ENCODE measurements at regions not wholly inside any gene's neighbourhood (a gene's known extent, or its start where the extent isn't known, plus 50 kb on each side); places are given as distances from the start of the nearest gene placed in this dataset.

GRCh38 chr13:111467111-111467890, 146.9 kb downstream of the TEX29 start:
- intact Hi-C loops (cut with DNase I) = no loop called here

GRCh38 chr13:111468037-111468959, 147.9 kb downstream of the TEX29 start:
- no peak overlapping the region for H3K4me3 ChIP-seq (ENCODE audit: low read length in 2 of 2)
- no peaks in the 10 kb centered on the region for H3K36me3 ChIP-seq (ENCODE audit: control insufficient read depth in 1 of 2, insufficient read depth in 2 of 2, low read length in 1 of 2)
- DNase-seq = no peak
- no peak for ATAC-seq (ENCODE audit: low FRiP score)
- WGBS, 2 donors = 91 to 92% methylated on average over 23 of the region's 23 CpGs
- H3K27me3 ChIP-seq (ENCODE audit: control insufficient read depth in 1 of 2, insufficient read depth in 2 of 2, low read length in 1 of 2) = no peaks in the 10 kb centered on the region
- intact Hi-C loops (cut with DNase I) = no loop called here
- H3K9me3 ChIP-seq (ENCODE audit: control insufficient read depth, low read length) = no peaks in the 10 kb centered on the region
- no peak overlapping the region for H3K27ac ChIP-seq (ENCODE audit: low read depth in 1 of 2, low read length in 2 of 2)
- H3K4me1 ChIP-seq (ENCODE audit: control insufficient read depth in 1 of 2, insufficient read depth in 2 of 2, low read length in 2 of 2) = no peaks in the 10 kb centered on the region

More at GRCh38 chr13:111467111-111467890, 146.9 kb downstream of the TEX29 start:
- Histone ChIP-seq H3K27me3 (ENCODE audit: control insufficient read depth in 1 of 2, insufficient read depth in 2 of 2, low read length in 1 of 2) (no peaks in the 10 kb centered on the region), H3K9me3 (ENCODE audit: control insufficient read depth, low read length) (no peaks in the 10 kb centered on the region), H3K4me3 (ENCODE audit: low read length in 2 of 2) (no peak overlapping the region), H3K27ac (ENCODE audit: low read depth in 1 of 2, low read length in 2 of 2) (no peak overlapping the region), H3K36me3 (ENCODE audit: control insufficient read depth in 1 of 2, insufficient read depth in 2 of 2, low read length in 1 of 2) (no peaks in the 10 kb centered on the region), H3K4me1 (ENCODE audit: control insufficient read depth in 1 of 2, insufficient read depth in 2 of 2, low read length in 2 of 2) (no peaks in the 10 kb centered on the region)
- DNase-seq (no peak), ATAC-seq (ENCODE audit: low FRiP score) (no peak)
- 78 to 83% methylated on average over 7 of the region's 7 CpGs for WGBS, 2 donors

GRCh38 chr13:111469450-111469849, 149.0 kb downstream of the TEX29 start:
- ATAC-seq (ENCODE audit: low FRiP score) (no peak), DNase-seq (no peak)
- Histone ChIP-seq H3K27ac (ENCODE audit: low read depth in 1 of 2, low read length in 2 of 2) (no peak overlapping the region), H3K4me3 (ENCODE audit: low read length in 2 of 2) (no peak overlapping the region), H3K9me3 (ENCODE audit: control insufficient read depth, low read length) (no peaks in the 10 kb centered on the region), H3K4me1 (ENCODE audit: control insufficient read depth in 1 of 2, insufficient read depth in 2 of 2, low read length in 2 of 2) (no peaks in the 10 kb centered on the region), H3K27me3 (ENCODE audit: control insufficient read depth in 1 of 2, insufficient read depth in 2 of 2, low read length in 1 of 2) (no peaks in the 10 kb centered on the region), H3K36me3 (ENCODE audit: control insufficient read depth in 1 of 2, insufficient read depth in 2 of 2, low read length in 1 of 2) (no peaks in the 10 kb centered on the region)
- 88 to 92% methylated on average over 5 of the region's 5 CpGs for WGBS, 2 donors
- intact Hi-C loops (cut with DNase I) = no loop called here

- Histone ChIP-seq H3K27me3 (ENCODE audit: control insufficient read depth in 1 of 2, insufficient read depth in 2 of 2, low read length in 1 of 2) (no peaks in the 10 kb centered on the region), H3K4me1 (ENCODE audit: control insufficient read depth in 1 of 2, insufficient read depth in 2 of 2, low read length in 2 of 2) (no peaks in the 10 kb centered on the region), H3K4me3 (ENCODE audit: low read length in 2 of 2) (no peak overlapping the region), H3K27ac (ENCODE audit: low read depth in 1 of 2, low read length in 2 of 2) (no peak overlapping the region), H3K9me3 (ENCODE audit: control insufficient read depth, low read length) (no peaks in the 10 kb centered on the region), H3K36me3 (ENCODE audit: control insufficient read depth in 1 of 2, insufficient read depth in 2 of 2, low read length in 1 of 2) (no peaks in the 10 kb centered on the region)
- ATAC-seq (ENCODE audit: low FRiP score) (no peak), DNase-seq (no peak)
- intact Hi-C loops (cut with DNase I) = loop anchor here in 1 of 2 donors (10.0 kb wide), 2 partner anchors 975 to 1135 kb away; no protein-coding TSS in a partner anchor
- whole genome bisulfite sequencing, 2 donors = 62 to 66% methylated on average over 20 of the region's 20 CpGs
These were observed 149.6 kb downstream of the TEX29 start for GRCh38 chr13:111469916-111470506.

GRCh38 chr13:111470933-111471332, 150.5 kb downstream of the TEX29 start:
- intact Hi-C loops (cut with DNase I) = loop anchor here in 1 of 2 donors (10.0 kb wide), 2 partner anchors 974 to 1134 kb away; no protein-coding TSS in a partner anchor
- Histone ChIP-seq H3K4me3 (ENCODE audit: low read length in 2 of 2) (no peak overlapping the region), H3K27me3 (ENCODE audit: control insufficient read depth in 1 of 2, insufficient read depth in 2 of 2, low read length in 1 of 2) (no peaks in the 10 kb centered on the region), H3K36me3 (ENCODE audit: control insufficient read depth in 1 of 2, insufficient read depth in 2 of 2, low read length in 1 of 2) (no peaks in the 10 kb centered on the region), H3K9me3 (ENCODE audit: control insufficient read depth, low read length) (no peaks in the 10 kb centered on the region), H3K27ac (ENCODE audit: low read depth in 1 of 2, low read length in 2 of 2) (no peak overlapping the region), H3K4me1 (ENCODE audit: control insufficient read depth in 1 of 2, insufficient read depth in 2 of 2, low read length in 2 of 2) (no peaks in the 10 kb centered on the region)
- WGBS, 2 donors = 88 to 90% methylated on average over 9 of the region's 9 CpGs
- DNase-seq (no peak), ATAC-seq (ENCODE audit: low FRiP score) (no peak)

- Histone ChIP-seq H3K27me3 (ENCODE audit: control insufficient read depth in 1 of 2, insufficient read depth in 2 of 2, low read length in 1 of 2) (no peaks in the 10 kb centered on the region), H3K4me1 (ENCODE audit: control insufficient read depth in 1 of 2, insufficient read depth in 2 of 2, low read length in 2 of 2) (no peaks in the 10 kb centered on the region), H3K27ac (ENCODE audit: low read depth in 1 of 2, low read length in 2 of 2) (no peak overlapping the region), H3K4me3 (ENCODE audit: low read length in 2 of 2) (no peak overlapping the region), H3K9me3 (ENCODE audit: control insufficient read depth, low read length) (no peaks in the 10 kb centered on the region), H3K36me3 (ENCODE audit: control insufficient read depth in 1 of 2, insufficient read depth in 2 of 2, low read length in 1 of 2) (no peaks in the 10 kb centered on the region)
- intact Hi-C loops (cut with DNase I) = loop anchor here (2.0 to 10.0 kb wide), 3 partner anchors 973 to 1133 kb away; no protein-coding TSS in a partner anchor
- WGBS, 2 donors = 80 to 88% methylated on average over 10 of the region's 10 CpGs
- DNase-seq (no peak), ATAC-seq (ENCODE audit: low FRiP score) (no peak)
These were observed 151.6 kb downstream of the TEX29 start for GRCh38 chr13:111472083-111472482.

GRCh38 chr13:111472559-111473460, 152.4 kb downstream of the TEX29 start:
- intact Hi-C loops (cut with DNase I) = loop anchor here (2.0 to 10.0 kb wide), 3 partner anchors 972 to 1132 kb away; no protein-coding TSS in a partner anchor

More at GRCh38 chr13:111472559-111473460, 152.4 kb downstream of the TEX29 start:
- WGBS, 2 donors = 73 to 76% methylated on average over 19 of the region's 19 CpGs
- no peaks in the 10 kb centered on the region for H3K4me1 ChIP-seq (ENCODE audit: control insufficient read depth in 1 of 2, insufficient read depth in 2 of 2, low read length in 2 of 2)
- DNase-seq (no peak), ATAC-seq (ENCODE audit: low FRiP score) (no peak)
- H3K9me3 ChIP-seq (ENCODE audit: control insufficient read depth, low read length) = no peaks in the 10 kb centered on the region
- H3K27ac ChIP-seq (ENCODE audit: low read depth in 1 of 2, low read length in 2 of 2) = no peak overlapping the region
- H3K36me3 ChIP-seq (ENCODE audit: control insufficient read depth in 1 of 2, insufficient read depth in 2 of 2, low read length in 1 of 2) = no peaks in the 10 kb centered on the region
- H3K4me3 ChIP-seq (ENCODE audit: low read length in 2 of 2) = no peak overlapping the region
- H3K27me3 ChIP-seq (ENCODE audit: control insufficient read depth in 1 of 2, insufficient read depth in 2 of 2, low read length in 1 of 2) = no peaks in the 10 kb centered on the region

Data from aorta (tissue), 5 donors.